ENCODE measurements at regions not wholly inside any gene's neighbourhood (a gene's known extent, or its start where the extent isn't known, plus 50 kb on each side); places are given as distances from the start of the nearest gene placed in this dataset.

DNA sequence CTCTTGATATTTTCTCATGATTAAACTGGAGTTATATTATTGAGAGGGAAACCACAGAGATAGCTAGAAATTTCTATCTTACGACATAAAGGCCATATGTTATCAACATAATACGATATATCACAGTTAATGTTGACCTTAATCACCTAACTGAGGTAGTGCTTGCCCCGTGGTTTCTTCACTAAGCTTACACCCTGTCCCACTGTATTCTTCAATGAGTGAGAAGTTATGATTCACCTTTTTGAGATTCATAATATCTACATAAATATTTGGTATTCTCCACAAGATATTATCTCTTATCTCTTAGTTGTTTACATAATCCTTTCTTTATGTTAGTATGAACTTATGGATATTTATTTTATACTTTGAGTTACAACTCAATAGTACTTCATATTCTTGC is 1714.1 kb downstream of the BRINP3 start:
- TF ChIP-seq, protein P1, sequence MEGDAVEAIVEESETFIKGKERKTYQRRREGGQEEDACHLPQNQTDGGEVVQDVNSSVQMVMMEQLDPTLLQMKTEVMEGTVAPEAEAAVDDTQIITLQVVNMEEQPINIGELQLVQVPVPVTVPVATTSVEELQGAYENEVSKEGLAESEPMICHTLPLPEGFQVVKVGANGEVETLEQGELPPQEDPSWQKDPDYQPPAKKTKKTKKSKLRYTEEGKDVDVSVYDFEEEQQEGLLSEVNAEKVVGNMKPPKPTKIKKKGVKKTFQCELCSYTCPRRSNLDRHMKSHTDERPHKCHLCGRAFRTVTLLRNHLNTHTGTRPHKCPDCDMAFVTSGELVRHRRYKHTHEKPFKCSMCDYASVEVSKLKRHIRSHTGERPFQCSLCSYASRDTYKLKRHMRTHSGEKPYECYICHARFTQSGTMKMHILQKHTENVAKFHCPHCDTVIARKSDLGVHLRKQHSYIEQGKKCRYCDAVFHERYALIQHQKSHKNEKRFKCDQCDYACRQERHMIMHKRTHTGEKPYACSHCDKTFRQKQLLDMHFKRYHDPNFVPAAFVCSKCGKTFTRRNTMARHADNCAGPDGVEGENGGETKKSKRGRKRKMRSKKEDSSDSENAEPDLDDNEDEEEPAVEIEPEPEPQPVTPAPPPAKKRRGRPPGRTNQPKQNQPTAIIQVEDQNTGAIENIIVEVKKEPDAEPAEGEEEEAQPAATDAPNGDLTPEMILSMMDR (IDR thresholded peaks at IDR 0.05): no peak
- no peak for TF ChIP-seq POLR2A (IDR thresholded peaks at IDR 0.05)

Measured in esophagus squamous epithelium (tissue), 4 donors.